DMS153 (cell line): ENCODE measurements at regions not wholly inside any gene's neighbourhood (a gene's known extent, or its start where the extent isn't known, plus 50 kb on each side); places are given as distances from the start of the nearest gene placed in this dataset.
"Not testable (repeated sequence)": the region's sequence is repeated elsewhere in the genome, so short reads cannot be mapped to it uniquely, and the experiment has no call there.

Source experiments
- DNase-seq: peaks from one replicate; lab custom pipeline; 2025; lab: John Stamatoyannopoulos, UW

DNA sequence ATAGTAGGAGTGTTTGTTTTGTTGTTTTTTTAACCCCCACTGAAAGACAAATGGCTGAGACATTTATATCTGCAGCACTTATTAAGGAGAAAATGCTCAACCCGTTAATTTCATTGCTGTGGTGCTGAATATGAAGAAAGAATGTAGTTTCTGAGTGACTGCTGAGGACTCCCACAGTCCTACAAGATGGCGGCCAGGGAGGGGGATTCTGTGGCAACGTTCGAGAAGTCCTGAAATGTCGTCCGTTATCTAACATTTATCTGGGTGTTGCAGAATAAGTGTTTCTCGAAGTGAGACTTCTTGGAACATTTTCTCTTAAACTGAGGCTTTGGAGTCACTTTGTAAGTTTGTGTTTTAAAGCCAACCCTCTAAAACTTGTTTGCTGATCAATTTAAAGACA lies 530.4 kb downstream of the XYLT1 start:
- no peak for DNase-seq

DNA sequence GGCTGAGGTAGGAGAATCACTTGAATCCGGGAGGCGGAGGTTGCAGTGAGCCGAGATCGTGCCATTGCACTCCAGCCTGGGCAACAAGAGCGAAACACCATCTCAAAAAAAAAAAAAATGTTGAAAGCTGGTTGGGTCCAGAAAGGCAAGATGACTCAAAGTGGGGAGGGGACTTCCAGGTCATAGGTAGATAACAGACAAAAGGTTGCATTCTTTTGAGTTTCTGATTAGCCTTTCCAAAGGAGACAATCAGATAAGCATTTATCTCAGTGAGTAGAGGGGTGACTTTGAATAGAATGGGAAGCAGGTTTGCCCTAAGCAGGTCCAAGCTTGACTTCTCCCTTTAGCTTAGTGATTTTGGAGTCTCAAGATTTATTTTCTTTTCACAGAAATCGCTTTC lies 527.9 kb downstream of the XYLT1 start:
- DNase-seq = not testable (repeated sequence)

DNA sequence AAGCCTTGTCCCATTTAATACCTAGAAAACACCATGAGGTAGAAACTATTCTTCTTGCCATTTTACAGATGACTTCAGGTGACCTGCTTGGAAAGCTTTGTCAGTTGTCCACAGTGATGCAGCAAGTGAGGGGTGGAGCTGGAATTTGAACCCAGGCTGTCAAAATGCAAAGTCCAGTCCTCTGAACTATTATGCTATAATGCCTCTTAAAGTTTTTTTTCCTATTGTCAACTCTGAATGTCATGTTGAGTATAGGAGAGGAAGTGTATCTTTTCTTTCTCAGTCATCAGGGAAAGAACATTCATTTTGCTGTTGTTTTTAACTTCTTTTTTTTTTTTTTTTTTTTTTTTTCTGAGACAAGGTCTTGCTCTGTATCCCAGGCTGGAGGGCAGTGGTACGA lies 525.6 kb downstream of the XYLT1 start:
- no peak for DNase-seq

- no peak for DNase-seq
Measured at GRCh38 chr16:16956376-16956775, 514.4 kb downstream of the XYLT1 start.

- no peak for DNase-seq
Measured at GRCh38 chr16:16960785-16961184, 510.0 kb downstream of the XYLT1 start.

- DNase-seq = no peak
Measured at GRCh38 chr16:16966439-16966838, 504.3 kb downstream of the XYLT1 start.

DNA sequence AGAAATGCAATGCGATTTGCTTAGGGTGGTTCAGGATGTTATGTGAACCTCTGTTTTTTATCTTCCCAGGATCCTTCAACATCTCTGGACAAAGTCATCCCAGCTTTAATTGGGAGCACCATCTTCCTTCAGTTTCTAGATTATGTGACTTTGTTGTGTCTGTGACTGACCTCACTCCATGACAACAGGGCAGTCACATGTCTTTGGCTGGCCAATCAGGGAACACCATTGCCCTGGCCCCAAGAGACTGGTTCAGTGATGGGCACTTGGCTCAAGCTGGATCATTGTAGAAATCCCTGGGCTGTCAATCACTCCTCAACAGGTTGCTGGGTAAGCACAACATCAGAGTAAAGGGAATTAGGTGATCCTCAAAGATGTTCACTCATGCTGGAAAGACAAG lies 499.7 kb downstream of the XYLT1 start:
- no peak for DNase-seq

DNA sequence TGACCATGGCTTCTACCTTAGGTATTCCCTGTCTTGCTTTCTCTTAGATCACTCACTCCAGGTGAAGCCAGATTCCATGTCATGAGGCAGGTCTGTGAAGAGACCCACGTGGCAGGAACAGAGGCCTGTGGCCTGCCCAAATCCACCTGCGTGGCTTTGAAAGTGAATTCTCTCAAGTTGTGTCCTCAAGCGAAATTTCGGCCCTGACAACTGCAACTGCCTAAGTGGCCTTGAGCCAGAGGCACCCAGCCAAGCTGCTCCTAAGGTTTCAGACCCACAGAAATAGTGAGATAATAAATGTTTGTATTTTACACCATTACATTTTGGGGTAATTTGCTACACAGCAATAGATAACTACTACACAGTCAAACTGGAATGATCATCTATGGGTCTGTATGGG lies 497.9 kb downstream of the XYLT1 start:
- no peak for DNase-seq

GRCh38 chr16:16973707-16974591 lies 496.8 kb downstream of the XYLT1 start:
- DNase-seq = no peak

DNA sequence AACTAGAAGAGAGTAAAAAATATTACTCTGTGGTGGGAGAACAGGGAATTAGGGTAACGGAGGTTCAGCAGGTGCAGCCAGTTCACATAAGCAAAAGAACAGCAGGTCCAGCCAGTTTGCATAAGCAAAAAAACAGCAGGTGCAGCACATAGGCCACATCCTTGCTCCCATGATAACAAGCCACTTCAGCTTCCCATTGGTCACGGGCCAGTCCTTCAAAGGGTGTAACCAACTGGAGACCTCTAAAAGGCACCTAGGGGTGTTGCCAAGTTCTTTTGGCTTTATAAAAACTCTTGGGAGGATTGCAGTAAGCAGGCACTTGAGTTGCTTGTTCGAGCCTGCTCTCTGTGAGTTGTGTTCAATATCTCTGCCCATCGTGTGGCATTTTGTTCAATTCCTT lies 488.1 kb downstream of the XYLT1 start:
- DNase-seq = peak; percentile 60

DNA sequence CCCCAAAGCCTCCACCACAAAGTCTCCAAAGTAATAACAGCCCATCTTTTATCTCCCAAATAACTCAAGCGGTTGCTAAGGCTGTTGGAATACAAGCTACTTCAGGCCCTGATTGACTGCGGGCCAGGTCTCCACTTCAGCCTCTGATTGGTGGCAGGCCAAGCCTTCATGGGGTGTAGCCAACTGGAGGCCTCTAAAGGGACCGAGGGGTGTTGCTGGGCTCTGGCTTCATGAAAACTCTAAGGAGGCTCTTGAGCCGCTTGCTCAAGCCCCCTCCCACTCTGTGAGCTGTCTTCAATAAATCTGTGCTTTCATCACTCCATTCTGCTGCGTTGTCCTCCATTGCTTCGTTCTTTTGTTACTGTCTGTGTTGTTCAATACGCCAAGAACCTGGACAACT lies 487.2 kb downstream of the XYLT1 start:
- DNase-seq = no peak

DNA sequence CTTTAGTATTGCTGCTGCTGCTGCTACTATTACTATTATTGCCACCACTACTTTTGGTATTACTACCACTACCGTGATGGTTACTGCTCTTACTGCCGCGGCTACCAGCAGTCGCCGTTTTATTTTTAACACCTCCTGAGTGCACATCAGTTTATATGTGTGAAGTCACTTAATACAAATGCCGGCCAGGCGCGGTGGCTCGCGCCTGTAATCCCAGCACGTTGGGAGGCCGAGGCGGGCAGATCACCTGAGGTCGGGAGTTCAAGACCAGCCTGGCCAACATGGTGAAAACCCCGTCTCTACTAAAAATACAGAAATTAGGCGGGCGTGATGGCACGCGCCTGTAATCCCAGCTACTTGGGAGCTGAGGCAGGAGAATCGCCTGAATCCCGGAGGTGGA lies 486.7 kb downstream of the XYLT1 start:
- DNase-seq = not testable (repeated sequence)

- DNase-seq = no peak
Measured at GRCh38 chr16:16985707-16986106, 485.1 kb downstream of the XYLT1 start.

- no peak for DNase-seq
Measured at GRCh38 chr16:16988963-16989362, 481.8 kb downstream of the XYLT1 start.

DNA sequence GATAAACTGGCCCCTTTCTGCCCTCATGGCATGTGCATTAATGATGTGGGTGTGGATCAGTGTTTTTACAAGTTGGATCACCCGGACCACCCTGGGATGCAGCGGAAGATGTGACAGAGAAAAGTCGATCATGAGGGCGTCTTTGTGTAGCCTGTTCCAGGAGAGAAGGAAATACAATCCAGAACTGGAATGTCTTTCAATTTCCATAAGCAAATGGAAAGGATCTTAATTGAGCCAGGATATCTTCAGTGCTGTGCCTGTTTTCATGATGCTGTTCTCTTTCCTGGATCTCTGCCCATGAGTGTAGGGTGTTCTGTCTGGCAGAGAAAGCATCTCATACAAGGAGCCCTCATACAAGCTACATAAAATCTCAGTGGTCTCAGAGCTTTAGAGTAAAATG lies 481.4 kb downstream of the XYLT1 start:
- DNase-seq = no peak

GRCh38 chr16:16991711-16992110 lies 479.0 kb downstream of the XYLT1 start:
- DNase-seq = no peak

DNA sequence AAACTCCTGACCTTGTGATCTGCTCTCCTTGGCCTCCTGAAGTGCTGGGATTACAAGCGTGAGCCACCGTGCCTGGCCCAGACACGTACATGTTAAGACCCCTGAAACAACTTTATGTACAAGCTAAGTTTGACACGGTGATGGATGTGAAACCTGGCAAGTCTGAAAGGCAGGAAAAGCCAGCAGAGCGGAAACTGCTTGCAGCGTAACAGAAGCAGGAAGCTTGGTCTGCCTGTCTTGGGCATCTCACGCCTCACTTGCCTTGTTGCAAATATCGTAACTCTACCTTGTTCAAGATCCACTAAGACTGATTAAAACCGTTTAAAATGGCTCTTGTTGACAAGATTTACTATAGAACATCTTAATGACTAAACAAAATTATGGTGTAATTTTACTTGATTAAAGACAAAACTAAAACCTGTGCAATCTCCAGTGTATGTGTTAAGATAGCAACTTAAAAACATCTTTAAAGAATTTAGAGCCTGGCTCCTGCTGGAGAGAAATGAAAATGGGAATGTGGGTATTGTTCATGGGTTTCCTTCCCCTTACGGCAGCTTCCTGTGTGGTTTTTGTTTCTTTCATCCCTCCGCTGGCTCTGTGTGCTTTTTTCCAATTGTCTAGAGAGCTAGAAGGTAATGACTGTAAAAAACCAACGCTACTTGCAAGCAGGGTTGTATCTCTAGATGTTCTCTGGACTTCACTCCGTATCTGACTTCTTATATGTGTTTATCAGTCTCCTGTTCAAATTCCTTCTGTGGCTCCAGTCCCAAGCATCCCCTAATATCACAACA lies 477.6 kb downstream of the XYLT1 start:
- no peak for DNase-seq

DNA sequence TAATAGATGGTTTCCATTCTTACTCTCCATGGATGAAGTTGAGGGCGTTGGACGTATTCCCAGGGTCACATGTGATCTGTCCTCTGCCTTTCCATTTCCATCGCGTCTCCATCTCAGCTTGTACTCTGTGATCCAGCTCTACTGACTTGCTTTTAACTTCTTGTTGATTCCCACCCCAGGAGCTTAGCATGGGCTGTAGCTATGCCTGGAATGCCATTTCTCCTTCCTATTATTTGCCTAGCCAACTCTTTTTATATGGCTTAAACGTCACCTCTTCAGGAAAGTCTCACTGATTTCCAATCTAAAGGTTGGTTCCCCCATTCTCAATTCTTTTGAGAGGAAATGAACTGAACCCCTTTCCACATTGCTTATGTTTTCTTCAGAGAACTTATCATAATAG lies 475.9 kb downstream of the XYLT1 start:
- DNase-seq = no peak

GRCh38 chr16:16996827-16997226 lies 473.9 kb downstream of the XYLT1 start:
- no peak for DNase-seq

DNA sequence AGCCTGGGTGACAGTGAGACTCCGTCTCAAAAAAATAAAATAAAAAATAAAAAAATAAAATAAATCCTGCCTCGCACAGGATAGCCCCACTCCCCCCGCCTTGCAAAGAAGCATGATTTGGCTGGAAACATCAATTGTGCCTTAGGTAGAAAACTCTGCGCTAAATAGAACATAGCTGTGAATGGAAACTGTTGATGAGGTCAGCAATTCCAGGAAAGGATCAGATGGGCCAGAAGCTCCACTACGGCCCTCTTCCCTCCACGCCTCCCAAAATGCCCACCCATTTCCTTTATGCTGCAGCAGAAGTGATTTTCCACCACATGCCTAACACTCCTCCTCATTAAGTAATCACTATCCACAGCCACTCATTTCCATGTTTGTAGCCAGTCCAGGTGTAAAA lies 473.4 kb downstream of the XYLT1 start:
- no peak for DNase-seq

GRCh38 chr16:17001471-17001870 lies 469.3 kb downstream of the XYLT1 start:
- no peak for DNase-seq

DNA sequence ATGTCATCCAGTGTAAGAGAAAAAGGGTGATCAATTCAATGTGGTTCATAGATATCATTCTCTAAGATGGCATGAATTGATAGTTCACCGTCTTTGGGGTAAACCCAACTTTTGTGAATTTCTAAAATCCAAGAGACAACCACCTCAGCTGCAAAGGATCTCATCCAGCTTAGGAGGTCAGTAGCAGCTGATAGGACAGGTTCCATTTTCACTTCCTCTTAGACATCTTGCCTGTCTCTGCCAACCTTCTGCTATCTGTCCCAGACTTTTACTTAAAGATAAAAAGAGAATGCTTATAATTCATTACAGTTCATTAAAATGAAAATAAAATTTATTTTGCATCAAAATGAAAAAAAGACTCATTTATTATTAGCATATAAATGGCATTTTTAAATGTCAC lies 468.2 kb downstream of the XYLT1 start:
- DNase-seq = no peak

DNA sequence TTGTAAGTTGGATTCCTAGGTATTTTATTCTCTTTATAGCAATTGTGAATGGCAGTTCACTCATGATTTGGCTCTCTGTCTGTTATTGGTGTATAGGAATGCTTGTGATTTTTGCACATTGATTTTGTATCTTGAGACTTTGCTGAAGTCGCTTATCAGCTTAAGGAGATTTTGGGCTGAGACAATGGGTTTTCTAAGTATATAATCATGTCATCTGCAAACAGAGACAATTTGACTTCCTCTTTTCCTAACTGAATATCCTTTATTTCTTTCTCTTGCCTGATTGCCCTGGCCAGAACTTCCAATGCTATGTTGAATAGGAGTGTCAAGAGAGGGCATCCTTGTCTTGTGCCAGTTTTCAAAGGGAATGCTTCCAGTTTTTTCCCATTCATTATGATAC lies 464.8 kb downstream of the XYLT1 start:
- DNase-seq = not testable (repeated sequence)
